GM23338 (cell line): ENCODE measurements at regions not wholly inside any gene's neighbourhood (a gene's known extent, or its start where the extent isn't known, plus 50 kb on each side); places are given as distances from the start of the nearest gene placed in this dataset.

Source experiments
- ATAC-seq: fragments of 200-7000 bp; cut with Tn5 transposase; 3 replicates; pipeline ENCODE4 v1.9.1; 2020
- DNase-seq: peaks from one replicate; pipeline ENCODE4 v3.0.0-alpha.2; 2015; ENCODE audit warnings: low spot score
- H2AFZ ChIP-seq: fragments of 200-600 bp; sonication (generic); 2 replicates; pipeline ENCODE4 v1.8.0; 2016; ENCODE audit warnings: antibody characterized with exemption, mild to moderate bottlenecking, moderate library complexity
- H3F3A ChIP-seq: fragments of 200-600 bp; sonication (generic); replicated peaks from 2 replicates; pipeline ENCODE4 v1.8.0; 2017; ENCODE audit warnings: antibody characterized with exemption, mixed run types, low read depth
- H3K27ac ChIP-seq: fragments of 200-600 bp; sonication (generic); 2 replicates; pipeline ENCODE4 v1.6.1; 2016; ENCODE audit warnings: low read depth
- H3K27me3 ChIP-seq: fragments of 200-600 bp; sonication (generic); 2 replicates; pipeline ENCODE4 v1.8.0; 2016; ENCODE audit warnings: mild to moderate bottlenecking, mixed run types, moderate library complexity; ENCODE audit not compliant: insufficient read depth
- H3K36me3 ChIP-seq: fragments of 200-600 bp; sonication (generic); 2 replicates; pipeline ENCODE4 v1.8.0; 2016; ENCODE audit warnings: mild to moderate bottlenecking; ENCODE audit not compliant: insufficient read depth
- H3K4me1 ChIP-seq: fragments of 200-600 bp; sonication (generic); 2 replicates; pipeline ENCODE4 v1.8.0; 2016; ENCODE audit warnings: mild to moderate bottlenecking, moderate library complexity; ENCODE audit not compliant: insufficient read depth
- H3K4me2 ChIP-seq: fragments of 200-600 bp; sonication (generic); 2 replicates; pipeline ENCODE4 v1.7.1; 2017; ENCODE audit warnings: mixed run types
- H3K4me3 ChIP-seq: fragments of 200-600 bp; sonication (generic); 2 replicates; pipeline ENCODE4 v1.6.1; 2016; ENCODE audit warnings: mixed run types
- H3K79me2 ChIP-seq: fragments of 200-600 bp; sonication (generic); replicated peaks from 2 replicates; pipeline ENCODE4 v1.8.0; 2017; ENCODE audit warnings: mild to moderate bottlenecking; ENCODE audit not compliant: insufficient read depth
- H3K9me2 ChIP-seq: fragments of 200-600 bp; sonication (generic); 2 replicates; pipeline ENCODE4 v1.8.0; 2017; ENCODE audit not compliant: insufficient read depth
- H4K20me1 ChIP-seq: fragments of 200-600 bp; sonication (generic); replicated peaks from 2 replicates; pipeline ENCODE4 v1.8.0; 2017; ENCODE audit warnings: mild to moderate bottlenecking; ENCODE audit not compliant: insufficient read depth
- H3K27ac Mint-ChIP-seq: 2 replicates; pipeline ENCODE4 v1.8.0; 2020; ENCODE audit warnings: inconsistent platforms, mild to moderate bottlenecking, moderate library complexity, mixed read lengths
- H3K27me3 Mint-ChIP-seq: 3 replicates; pipeline ENCODE4 v1.8.0; 2022; ENCODE audit warnings: low read depth, mild to moderate bottlenecking, moderate library complexity, mixed read lengths, inconsistent platforms; ENCODE audit not compliant: insufficient read depth, poor library complexity
- H3K36me3 Mint-ChIP-seq: 3 replicates; pipeline ENCODE4 v1.8.0; 2021; ENCODE audit warnings: low read depth, mild to moderate bottlenecking, inconsistent platforms, moderate library complexity, mixed read lengths
- H3K4me1 Mint-ChIP-seq: 3 replicates; pipeline ENCODE4 v1.8.0; 2020; ENCODE audit warnings: mild to moderate bottlenecking, inconsistent platforms, mixed read lengths
- H3K4me3 Mint-ChIP-seq: 3 replicates; pipeline ENCODE4 v1.8.0; 2021; ENCODE audit warnings: moderate library complexity, mild to moderate bottlenecking, inconsistent platforms, mixed read lengths
- H3K9me3 Mint-ChIP-seq: 3 replicates; pipeline ENCODE4 v1.8.0; 2020; ENCODE audit warnings: moderate library complexity, mild to moderate bottlenecking, inconsistent platforms, mixed read lengths
- CREB1 ChIP-seq: fragments of 250-450 bp; sonication (Bioruptor Pico); IDR thresholded peaks from 2 replicates; pipeline ENCODE4 v1.5.0; 2020; ENCODE audit warnings: low read depth, mild to moderate bottlenecking, moderate library complexity
- CTCF ChIP-seq, 2 experiments: fragments of 200-600 bp in 1 of 2; sonication (generic) in 1 of 2; conservative IDR thresholded peaks; 2 replicates each; pipeline versions ENCODE4 v1.5.1 to v1.6.1; 2016 to 2017; ENCODE audit warnings: antibody characterized with exemption in 2 of 2, low read depth in 2 of 2, mild to moderate bottlenecking in 2 of 2, moderate library complexity in 1 of 2
- ETS1 ChIP-seq: IDR thresholded peaks from 2 replicates; pipeline ENCODE4 v1.6.1; 2016; ENCODE audit warnings: antibody characterized with exemption
- EZH2 ChIP-seq: fragments of 200-600 bp; sonication (generic); IDR thresholded peaks from one replicate; pipeline ENCODE4 v1.8.0; 2017; ENCODE audit warnings: antibody characterized with exemption, mild to moderate bottlenecking, low read depth; ENCODE audit not compliant: unreplicated experiment
- EZH2phosphoT487 ChIP-seq: fragments of 200-600 bp; sonication (generic); IDR thresholded peaks from one replicate; pipeline ENCODE4 v1.8.1; 2018; ENCODE audit warnings: antibody characterized with exemption; ENCODE audit not compliant: unreplicated experiment
- NANOG ChIP-seq: IDR thresholded peaks from 2 replicates; pipeline ENCODE4 v1.6.1; 2016; ENCODE audit warnings: antibody characterized with exemption, borderline replicate concordance
- STAT1 ChIP-seq: IDR thresholded peaks from one replicate; pipeline ENCODE4 v1.6.1; 2016; ENCODE audit warnings: antibody characterized with exemption; ENCODE audit not compliant: unreplicated experiment
- ZNF462 ChIP-seq: fragments of 250-450 bp; sonication (Bioruptor Pico); IDR thresholded peaks from 2 replicates; pipeline ENCODE4 v1.5.0; 2020; ENCODE audit warnings: mild to moderate bottlenecking, moderate library complexity

- H3K36me3 Mint-ChIP-seq, result no peaks in the 10 kb centered on the region
- TF ChIP-seq EZH2, result no peak
- TF ChIP-seq ETS1, result no peak
- no peak for TF ChIP-seq CTCF (conservative IDR thresholded peaks at IDR 0.05; ENCODE audit: low read depth in 2 of 2)
- no peak for TF ChIP-seq CREB1
- TF ChIP-seq EZH2phosphoT487, result no peak
- no peak for TF ChIP-seq STAT1
- no peak for TF ChIP-seq ZNF462
- TF ChIP-seq NANOG, result no peak
- H3K36me3 ChIP-seq, result no peaks in the 10 kb centered on the region
- H4K20me1 ChIP-seq, result no peaks in the 10 kb centered on the region
- no peaks in the 10 kb centered on the region for H3F3A ChIP-seq
- H3K4me3 Mint-ChIP-seq, result no peak overlapping the region
- no peaks in the 10 kb centered on the region for H3K9me3 Mint-ChIP-seq
- H2AFZ ChIP-seq, result no peak overlapping the region
- H3K4me1 ChIP-seq, result peaks cover 7% of the 10 kb centered on the region
- DNase-seq (no peak), ATAC-seq (no peak)
- H3K4me1 Mint-ChIP-seq, result peaks cover 6% of the 10 kb centered on the region
- no peak overlapping the region for H3K27ac ChIP-seq
- peaks cover 1% of the 10 kb centered on the region for H3K27me3 Mint-ChIP-seq
- no peak overlapping the region for H3K27ac Mint-ChIP-seq
- 0 out of 2 replicates have a peak, but pooled peaks cover 5% of the 10 kb centered on the region for H3K9me2 ChIP-seq
- H3K27me3 ChIP-seq, result no peaks in the 10 kb centered on the region
- H3K79me2 ChIP-seq, result no peaks in the 10 kb centered on the region
- no peak overlapping the region for H3K4me2 ChIP-seq
- H3K4me3 ChIP-seq, result no peak overlapping the region
Measured at GRCh38 chr12:113561068-113561780, 89.6 kb upstream of the LHX5 start.
